Esophagus muscularis mucosa (tissue), 4 donors: ENCODE measurements at regions not wholly inside any gene's neighbourhood (a gene's known extent, or its start where the extent isn't known, plus 50 kb on each side); places are given as distances from the start of the nearest gene placed in this dataset.

Experiments used
- DNase-seq: peaks from one replicate; pipeline ENCODE4 v3.0.0-alpha.2; 2017; ENCODE audit errors: extremely low spot score
- H3K27ac ChIP-seq, 4 donors: fragments of 200-600 bp; sonication (generic); replicated peaks in 1 of 4; 1 replicate in 3 of 4; 2 replicates in 1 of 4; pipeline ENCODE4 v1.5.1; 2016 to 2019; ENCODE audit warnings: mild to moderate bottlenecking in 1 of 4
- H3K27me3 ChIP-seq, 4 donors: fragments of 200-600 bp; sonication (generic); one replicate each; pipeline versions ENCODE4 v1.5.1 to v1.6.0; 2016 to 2019
- H3K36me3 ChIP-seq, 4 donors: fragments of 200-600 bp; sonication (generic); one replicate each; pipeline ENCODE4 v1.5.1; 2016 to 2019
- H3K4me1 ChIP-seq, 4 donors: fragments of 200-600 bp; sonication (generic); one replicate each; pipeline ENCODE4 v1.5.1; 2016 to 2019
- H3K4me3 ChIP-seq, 4 donors: fragments of 200-600 bp; sonication (generic); 1 replicate in 2 of 4; 2 replicates in 2 of 4; pipeline ENCODE4 v1.5.1; 2016 to 2019; ENCODE audit warnings: mild to moderate bottlenecking in 4 of 4, moderate library complexity in 1 of 4
- H3K9me3 ChIP-seq, 4 donors: fragments of 200-600 bp; sonication (generic); 1 replicate in 3 of 4; 2 replicates in 1 of 4; pipeline ENCODE4 v1.5.1; 2016 to 2019
- CTCF ChIP-seq, 3 experiments: fragments of 200-600 bp in 2 of 3; fragments of 450-650 bp in 1 of 3; sonication (generic) in 2 of 3; IDR thresholded peaks; one replicate each; pipeline ENCODE4 v1.5.1; 2017 to 2019; ENCODE audit warnings: antibody characterized with exemption in 3 of 3, mild to moderate bottlenecking in 2 of 3, moderate library complexity in 1 of 3
- EP300 ChIP-seq: sonication (generic); formaldehyde crosslinking; IDR thresholded peaks from one replicate; pipeline ENCODE4 v1.6.1; 2017; ENCODE audit warnings: antibody characterized with exemption
- POLR2A ChIP-seq: fragments of 450-650 bp; IDR thresholded peaks from one replicate; pipeline ENCODE4 v1.6.1; 2017; ENCODE audit warnings: antibody characterized with exemption, moderate library complexity, mild to moderate bottlenecking, low read depth
- POLR2AphosphoS5 ChIP-seq, 2 donors: sonication (generic); formaldehyde crosslinking; IDR thresholded peaks; one replicate each; pipeline ENCODE4 v1.6.1; 2017; ENCODE audit warnings: antibody characterized with exemption in 2 of 2
- WGBS: methylation state at CpG from one replicate; pipeline ENCODE4 v1.1.5; 2018; 5-methylcytosine and 5-hydroxymethylcytosine counted together
- intact Hi-C: fragments of 100-400 bp; cut with DNase I; formaldehyde crosslinking; loops from one replicate; pipeline ENCODE4 v1.15.1; 2023

- H3K4me1 ChIP-seq, result peaks cover 0 to 16% (median 7%) of the 10 kb centered on the region in 4 donors
- H3K36me3 ChIP-seq, result no peaks in the 10 kb centered on the region
- H3K4me3 ChIP-seq, result no peak overlapping the region
- no peaks in the 10 kb centered on the region for H3K9me3 ChIP-seq
- H3K27me3 ChIP-seq, result no peaks in the 10 kb centered on the region
- TF ChIP-seq EP300, result no peak
- TF ChIP-seq CTCF (IDR thresholded peaks at IDR 0.05), result no peak
- no peak for TF ChIP-seq POLR2AphosphoS5 (IDR thresholded peaks at IDR 0.05)
- TF ChIP-seq POLR2A, result no peak
- H3K27ac ChIP-seq, result no peak overlapping the region
- DNase-seq, result no peak
- WGBS, result 76% methylated on average over 8 of the region's 8 CpGs
- intact Hi-C loops, result no loop called here
Measured at GRCh38 chr2:18912225-18912888, 323.0 kb upstream of the NT5C1B start.

GRCh38 chr2:18911416-18911815 is 322.0 kb upstream of the NT5C1B start:
- TF ChIP-seq CTCF (IDR thresholded peaks at IDR 0.05) (no peak), POLR2AphosphoS5 (IDR thresholded peaks at IDR 0.05) (no peak), POLR2A (no peak), EP300 (no peak)
- no peak for DNase-seq
- Histone ChIP-seq H3K36me3 (no peaks in the 10 kb centered on the region), H3K9me3 (no peaks in the 10 kb centered on the region), H3K4me1 (peaks cover 0 to 16% (median 7%) of the 10 kb centered on the region in 4 donors), H3K4me3 (no peak overlapping the region), H3K27me3 (no peaks in the 10 kb centered on the region), H3K27ac (no peak overlapping the region)
- WGBS, result 95% methylated on average over 7 of the region's 7 CpGs
- intact Hi-C loops, result no loop called here

GRCh38 chr2:18910843-18911242 is 321.5 kb upstream of the NT5C1B start:
- H3K9me3 ChIP-seq, result no peaks in the 10 kb centered on the region
- H3K4me3 ChIP-seq, result no peak overlapping the region
- H3K27me3 ChIP-seq, result no peaks in the 10 kb centered on the region
- WGBS, result 49% methylated on average over 4 of the region's 4 CpGs
- no peak overlapping the region for H3K27ac ChIP-seq
- DNase-seq, result no peak
- H3K36me3 ChIP-seq, result no peaks in the 10 kb centered on the region
- no peak for TF ChIP-seq CTCF (IDR thresholded peaks at IDR 0.05)
- TF ChIP-seq EP300, result no peak
- no peak for TF ChIP-seq POLR2AphosphoS5 (IDR thresholded peaks at IDR 0.05)
- no peak for TF ChIP-seq POLR2A
- intact Hi-C loops, result no loop called here
- H3K4me1 ChIP-seq, result peaks cover 0 to 16% (median 7%) of the 10 kb centered on the region in 4 donors

- no peaks in the 10 kb centered on the region for H3K9me3 ChIP-seq
Measured at GRCh38 chr2:18907937-18908336, 318.6 kb upstream of the NT5C1B start.

More at GRCh38 chr2:18907937-18908336, 318.6 kb upstream of the NT5C1B start:
- H3K27ac ChIP-seq, result no peak overlapping the region
- TF ChIP-seq CTCF (IDR thresholded peaks at IDR 0.05) (no peak), EP300 (no peak), POLR2AphosphoS5 (IDR thresholded peaks at IDR 0.05) (no peak), POLR2A (no peak)
- no peaks in the 10 kb centered on the region for H3K27me3 ChIP-seq
- DNase-seq, result no peak
- H3K36me3 ChIP-seq, result no peaks in the 10 kb centered on the region
- H3K4me3 ChIP-seq, result no peak overlapping the region
- intact Hi-C loops, result no loop called here
- 91% methylated on average over 3 of the region's 3 CpGs for WGBS
- H3K4me1 ChIP-seq, result peaks cover 0 to 16% (median 7%) of the 10 kb centered on the region in 4 donors
